ENCODE measurements at regions not wholly inside any gene's neighbourhood (a gene's known extent, or its start where the extent isn't known, plus 50 kb on each side); places are given as distances from the start of the nearest gene placed in this dataset.

- H2BK15ac ChIP-seq (ENCODE audit: low read depth, low read length) = no peak overlapping the region
- H3K9me3 ChIP-seq (ENCODE audit: control insufficient read depth, insufficient read depth, low read length) = peaks cover 2% of the 10 kb centered on the region; the same call in 1 of the 2 replicates
- no peak overlapping the region for H3K9ac ChIP-seq (ENCODE audit: low read depth, low read length)
- dilution Hi-C loops (cut with HindIII; ENCODE audit: low sequenced_read_pairs, unreplicated experiment) (no loop called here), intact Hi-C loops (cut with micrococcal nuclease) (no loop called here), in situ Hi-C loops (cut with MboI; ENCODE audit: low sequenced_read_pairs) (no loop called here)
- no peak for ATAC-seq (ENCODE audit: low read depth)
- no peak overlapping the region for H3K4me3 ChIP-seq (ENCODE audit: insufficient read depth, low read depth, low read length)
- no peak overlapping the region for H3K4me2 ChIP-seq (ENCODE audit: low read depth, low read length)
- no peak overlapping the region for H2AK5ac ChIP-seq (ENCODE audit: low read depth, low read length)
- no peaks in the 10 kb centered on the region for H3K27me3 ChIP-seq (ENCODE audit: control insufficient read depth, insufficient read depth, low read length)
- TF ChIP-seq MXI1 (IDR thresholded peaks at IDR 0.05; ENCODE audit: borderline replicate concordance, low read depth, low read length) (no peak), MAFK (IDR thresholded peaks at IDR 0.05; ENCODE audit: low read depth, low read length) (no peak), SMC3 (IDR thresholded peaks at IDR 0.05; ENCODE audit: low read depth, low read length) (no peak), ELK1 (IDR thresholded peaks at IDR 0.05; ENCODE audit: borderline replicate concordance, low read depth, low read length) (no peak), FOS (IDR thresholded peaks at IDR 0.05; ENCODE audit: low read depth, low read length) (no peak), CEBPB (IDR thresholded peaks at IDR 0.05; ENCODE audit: low read depth, low read length) (no peak), RAD21 (IDR thresholded peaks at IDR 0.05; ENCODE audit: low read length) (no peak)
- TF ChIP-seq, protein P1, sequence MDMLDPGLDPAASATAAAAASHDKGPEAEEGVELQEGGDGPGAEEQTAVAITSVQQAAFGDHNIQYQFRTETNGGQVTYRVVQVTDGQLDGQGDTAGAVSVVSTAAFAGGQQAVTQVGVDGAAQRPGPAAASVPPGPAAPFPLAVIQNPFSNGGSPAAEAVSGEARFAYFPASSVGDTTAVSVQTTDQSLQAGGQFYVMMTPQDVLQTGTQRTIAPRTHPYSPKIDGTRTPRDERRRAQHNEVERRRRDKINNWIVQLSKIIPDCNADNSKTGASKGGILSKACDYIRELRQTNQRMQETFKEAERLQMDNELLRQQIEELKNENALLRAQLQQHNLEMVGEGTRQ (IDR thresholded peaks at IDR 0.05; ENCODE audit: low read depth, low read length) = no peak
- POLR2A ChIA-PET (ENCODE audit: unreplicated experiment) = no interaction called here
- H3K23ac ChIP-seq (ENCODE audit: low read depth, low read length) = no peak overlapping the region
- CTCF ChIA-PET = no interaction called here
- no CpG with 5 or more reads among the region's 2 CpGs for WGBS, 2 experiments (ENCODE audit: extremely low coverage in 2 of 2, insufficient read length in 1 of 2)
- H3K4ac ChIP-seq (ENCODE audit: low read depth, low read length) = no peak overlapping the region
- no peak overlapping the region for H2BK20ac ChIP-seq (ENCODE audit: low read depth, low read length)
- no peak overlapping the region for H2AK9ac ChIP-seq (replicated peaks; ENCODE audit: low read depth, low read length, poor library complexity)
- H4K5ac ChIP-seq (ENCODE audit: low read depth, low read length) = no peak overlapping the region
- no peaks in the 10 kb centered on the region for H3K79me1 ChIP-seq (ENCODE audit: low read depth in 1 of 2, low read length in 2 of 2)
- no peaks in the 10 kb centered on the region for H3K36me3 ChIP-seq (ENCODE audit: control insufficient read depth, insufficient read depth, low read length)
- H4K91ac ChIP-seq (ENCODE audit: insufficient read depth, low read depth, low read length) = no peak overlapping the region
- H2AFZ ChIP-seq (replicated peaks; ENCODE audit: low read length, poor library complexity) = no peak overlapping the region
- H3K14ac ChIP-seq (replicated peaks; ENCODE audit: low read depth, low read length) = no peak overlapping the region
- no peak overlapping the region for H3K18ac ChIP-seq (ENCODE audit: low read depth, low read length)
- no peaks in the 10 kb centered on the region for H4K20me1 ChIP-seq (ENCODE audit: insufficient read depth, low read length)
- no peak overlapping the region for H2BK120ac ChIP-seq (ENCODE audit: low read depth, low read length)
- H3K27ac ChIP-seq (ENCODE audit: insufficient read depth, low read length) = no peak overlapping the region
- H3K56ac ChIP-seq (ENCODE audit: extremely low read depth, insufficient read depth, low read length) = no peak overlapping the region
- no TSS peak for BruUV-seq (replicated peaks)
- H3K4me1 ChIP-seq (ENCODE audit: control insufficient read depth, insufficient read depth, low read length) = no peaks in the 10 kb centered on the region
- no peak overlapping the region for H4K8ac ChIP-seq (ENCODE audit: low read depth in 2 of 2, low read length in 2 of 2)
- no peaks in the 10 kb centered on the region for H3K9me1 ChIP-seq (ENCODE audit: insufficient read depth, low read length)
- H2BK5ac ChIP-seq (ENCODE audit: low read depth, low read length, poor library complexity, severe bottlenecking) = no peak overlapping the region
- DNase-seq = no peak
Observed at GRCh38 chr3:166743481-166744134, 636.5 kb downstream of the ZBBX start.

Measured in IMR-90 (cell line).